ENCODE measurements at regions not wholly inside any gene's neighbourhood (a gene's known extent, or its start where the extent isn't known, plus 50 kb on each side); places are given as distances from the start of the nearest gene placed in this dataset.

- TF ChIP-seq POLR2A (IDR thresholded peaks at IDR 0.05) (no peak), CTCF (IDR thresholded peaks at IDR 0.05) (no peak), EP300 (IDR thresholded peaks at IDR 0.05) (no peak)
Observed at GRCh38 chr3:87795701-87796100, 263.1 kb downstream of the CGGBP1 start.
